Hippocampal formation (tissue), 2 donors: ENCODE measurements at regions not wholly inside any gene's neighbourhood (a gene's known extent, or its start where the extent isn't known, plus 50 kb on each side); places are given as distances from the start of the nearest gene placed in this dataset.
"Not testable (repeated sequence)": the region's sequence is repeated elsewhere in the genome, so short reads cannot be mapped to it uniquely, and the experiment has no call there.

Experiments
- DNase-seq, 2 donors: peaks; one replicate each; lab custom pipeline; 2025; lab: John Stamatoyannopoulos, UW

- not testable (repeated sequence) for DNase-seq
Measured at GRCh38 chr6:8832695-8833094, 397.4 kb upstream of the SLC35B3 start.

GRCh38 chr6:8831366-8832152 is 396.2 kb upstream of the SLC35B3 start:
- no peak for DNase-seq

- DNase-seq, result no peak
Measured at GRCh38 chr6:8830794-8831193, 395.4 kb upstream of the SLC35B3 start.

- DNase-seq, result no peak
Measured at GRCh38 chr6:8829796-8830195, 394.5 kb upstream of the SLC35B3 start.

- DNase-seq, result no peak
Measured at GRCh38 chr6:8829296-8829695, 394.0 kb upstream of the SLC35B3 start.

GRCh38 chr6:8828376-8828775 is 393.0 kb upstream of the SLC35B3 start:
- no peak for DNase-seq

GRCh38 chr6:8825726-8826125 is 390.4 kb upstream of the SLC35B3 start:
- no peak for DNase-seq

GRCh38 chr6:8821981-8822381 is 386.6 kb upstream of the SLC35B3 start:
- no peak for DNase-seq

- DNase-seq, result no peak
Measured at GRCh38 chr6:8820313-8820712, 385.0 kb upstream of the SLC35B3 start.

- DNase-seq, result no peak
Measured at GRCh38 chr6:8819446-8819845, 384.1 kb upstream of the SLC35B3 start.

GRCh38 chr6:8814440-8815000 is 379.2 kb upstream of the SLC35B3 start:
- no peak for DNase-seq

- no peak for DNase-seq
Measured at GRCh38 chr6:8810325-8810724, 375.0 kb upstream of the SLC35B3 start.

- no peak for DNase-seq
Measured at GRCh38 chr6:8809662-8810061, 374.3 kb upstream of the SLC35B3 start.

- no peak for DNase-seq
Measured at GRCh38 chr6:8803181-8803760, 367.9 kb upstream of the SLC35B3 start.

- DNase-seq, result not testable (repeated sequence)
Measured at GRCh38 chr6:8802397-8802796, 367.1 kb upstream of the SLC35B3 start.

GRCh38 chr6:8794420-8794819 is 359.1 kb upstream of the SLC35B3 start:
- no peak for DNase-seq

- no peak for DNase-seq
Measured at GRCh38 chr6:8789878-8790277, 354.5 kb upstream of the SLC35B3 start.

GRCh38 chr6:8785223-8785622 is 349.9 kb upstream of the SLC35B3 start:
- DNase-seq, result no peak

- no peak for DNase-seq
Measured at GRCh38 chr6:8783191-8783590, 347.8 kb upstream of the SLC35B3 start.

- DNase-seq, result no peak
Measured at GRCh38 chr6:8780653-8781052, 345.3 kb upstream of the SLC35B3 start.

- DNase-seq, result no peak
Measured at GRCh38 chr6:8764733-8765132, 329.4 kb upstream of the SLC35B3 start.

- DNase-seq, result no peak
Measured at GRCh38 chr6:8760951-8761350, 325.6 kb upstream of the SLC35B3 start.

- no peak for DNase-seq
Measured at GRCh38 chr6:8758412-8758811, 323.1 kb upstream of the SLC35B3 start.
